ENCODE measurements at regions not wholly inside any gene's neighbourhood (a gene's known extent, or its start where the extent isn't known, plus 50 kb on each side); places are given as distances from the start of the nearest gene placed in this dataset.

- TF ChIP-seq POLR2A (IDR thresholded peaks at IDR 0.05; ENCODE audit: low read depth, low read length) (no peak), POLR2AphosphoS5 (IDR thresholded peaks at IDR 0.05; ENCODE audit: low read depth, low read length) (no peak), TAF1 (IDR thresholded peaks at IDR 0.05; ENCODE audit: borderline replicate concordance, low read depth, low read length) (no peak)
These were observed 160.4 kb upstream of the PRDM1 start for GRCh38 chr6:105925706-105926105.

All from GM12892 (cell line).